Stomach (tissue), 4 donors: ENCODE measurements at regions not wholly inside any gene's neighbourhood (a gene's known extent, or its start where the extent isn't known, plus 50 kb on each side); places are given as distances from the start of the nearest gene placed in this dataset.

Experiments
- CTCF ChIP-seq, 7 experiments: fragments of 450-650 bp in 4 of 7; fragments of 200-600 bp in 3 of 7; sonication (generic) in 3 of 7; IDR thresholded peaks; one replicate each; pipeline ENCODE4 v1.5.1; 2016 to 2019; ENCODE audit warnings: antibody characterized with exemption in 7 of 7, control low read depth in 2 of 7, mild to moderate bottlenecking in 1 of 7
- POLR2A ChIP-seq, 4 donors: fragments of 450-650 bp; IDR thresholded peaks; one replicate each; pipeline ENCODE4 v1.6.1; 2016; ENCODE audit warnings: antibody characterized with exemption in 4 of 4, control low read depth in 2 of 4, mild to moderate bottlenecking in 1 of 4, moderate library complexity in 1 of 4
- POLR2AphosphoS5 ChIP-seq, 3 donors: sonication (generic); formaldehyde crosslinking; IDR thresholded peaks; one replicate each; pipeline ENCODE4 v1.6.1; 2016; ENCODE audit warnings: antibody characterized with exemption in 3 of 3

GRCh38 chr13:90049989-90050671 is 1297.4 kb upstream of the MIR17HG start:
- TF ChIP-seq CTCF (IDR thresholded peaks at IDR 0.05) (no peak), POLR2A (IDR thresholded peaks at IDR 0.05) (no peak), POLR2AphosphoS5 (IDR thresholded peaks at IDR 0.05) (no peak)
